ENCODE measurements at regions not wholly inside any gene's neighbourhood (a gene's known extent, or its start where the extent isn't known, plus 50 kb on each side); places are given as distances from the start of the nearest gene placed in this dataset.

GRCh38 chr13:55159765-55160164 is 1981.0 kb upstream of the PRR20A start:
- TF ChIP-seq EP300 (IDR thresholded peaks at IDR 0.05) (no peak), POLR2A (IDR thresholded peaks at IDR 0.05; ENCODE audit: low read depth) (no peak)

Data from esophagus muscularis mucosa (tissue), 2 donors.